Activated T-helper 2 cell treated with anti-CD3 and anti-CD28 coated beads, Interferon-gamma antibody, Interleukin-2, Interleukin-4, amounts not matched to agents 10 μg/mL and 5 μg/mL and 100 μg/mL, durations not matched to agents 14 hours and 24 hours and 36 hours (primary cell): ENCODE measurements at regions not wholly inside any gene's neighbourhood (a gene's known extent, or its start where the extent isn't known, plus 50 kb on each side); places are given as distances from the start of the nearest gene placed in this dataset.

Experiments
- DNase-seq: peaks from one replicate; pipeline ENCODE4 v3.0.0; 2021; ENCODE audit warnings: low spot score
- H3K27ac Mint-ChIP-seq: one replicate; pipeline ENCODE4 v1.8.0; 2021; ENCODE audit warnings: mixed read lengths
- H3K27me3 Mint-ChIP-seq: one replicate; pipeline ENCODE4 v1.8.0; 2021; ENCODE audit warnings: low read depth, mixed read lengths
- H3K36me3 Mint-ChIP-seq: one replicate; pipeline ENCODE4 v1.8.0; 2021; ENCODE audit warnings: low read depth, mixed read lengths
- H3K4me1 Mint-ChIP-seq: one replicate; pipeline ENCODE4 v1.8.0; 2021; ENCODE audit warnings: low read depth, mixed read lengths
- H3K4me3 Mint-ChIP-seq: one replicate; pipeline ENCODE4 v1.8.0; 2021; ENCODE audit warnings: low read depth, mild to moderate bottlenecking, moderate library complexity, mixed read lengths
- H3K9me3 Mint-ChIP-seq: one replicate; pipeline ENCODE4 v1.8.0; 2021; ENCODE audit warnings: mixed read lengths
- intact Hi-C: fragments of 100-400 bp; cut with micrococcal nuclease; formaldehyde crosslinking; loops from one replicate; pipeline ENCODE4 v1.15.1; 2023

- H3K36me3 Mint-ChIP-seq, result no peaks in the 10 kb centered on the region
- H3K27ac Mint-ChIP-seq, result no peak overlapping the region
These were observed 263.9 kb downstream of the ICE1 start for GRCh38 chr5:5686356-5686755.

GRCh38 chr5:5685737-5686136 lies 263.3 kb downstream of the ICE1 start:
- intact Hi-C loops, result no loop called here
- no peaks in the 10 kb centered on the region for H3K4me1 Mint-ChIP-seq
- DNase-seq, result no peak
- H3K36me3 Mint-ChIP-seq, result no peaks in the 10 kb centered on the region
- no peaks in the 10 kb centered on the region for H3K9me3 Mint-ChIP-seq
- H3K27me3 Mint-ChIP-seq, result no peaks in the 10 kb centered on the region
- no peak overlapping the region for H3K4me3 Mint-ChIP-seq
- no peak overlapping the region for H3K27ac Mint-ChIP-seq

More at GRCh38 chr5:5686356-5686755, 263.9 kb downstream of the ICE1 start:
- intact Hi-C loops, result no loop called here
- Mint-ChIP-seq H3K4me3 (no peak overlapping the region), H3K9me3 (no peaks in the 10 kb centered on the region), H3K4me1 (no peaks in the 10 kb centered on the region), H3K27me3 (no peaks in the 10 kb centered on the region)
- no peak for DNase-seq

DNA sequence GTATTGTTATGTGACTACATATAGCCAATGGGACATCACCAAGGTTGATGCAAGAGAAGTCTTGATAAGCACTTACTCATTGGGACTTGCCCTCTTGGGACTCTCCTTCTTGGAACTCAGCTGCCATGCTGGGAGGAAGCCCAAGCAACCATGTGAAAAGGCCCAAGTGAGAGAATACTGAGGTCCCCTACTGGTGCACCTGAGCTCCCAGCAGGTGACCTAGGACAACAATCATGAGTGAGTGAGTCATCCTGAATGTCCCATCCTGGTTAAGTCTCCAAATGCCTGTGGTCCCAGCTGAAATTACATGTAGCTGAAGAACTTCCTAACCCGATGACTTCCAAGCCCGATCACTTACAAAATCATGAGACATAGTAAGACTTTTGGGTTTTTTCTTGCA lies 260.7 kb downstream of the ICE1 start:
- H3K4me1 Mint-ChIP-seq, result no peaks in the 10 kb centered on the region
- no peaks in the 10 kb centered on the region for H3K27me3 Mint-ChIP-seq
- H3K4me3 Mint-ChIP-seq, result no peak overlapping the region
- H3K27ac Mint-ChIP-seq, result no peak overlapping the region
- intact Hi-C loops, result no loop called here
- H3K36me3 Mint-ChIP-seq, result no peaks in the 10 kb centered on the region
- H3K9me3 Mint-ChIP-seq, result no peaks in the 10 kb centered on the region
- no peak for DNase-seq

GRCh38 chr5:5678909-5679308 lies 256.4 kb downstream of the ICE1 start:
- Mint-ChIP-seq H3K27me3 (no peaks in the 10 kb centered on the region), H3K9me3 (no peaks in the 10 kb centered on the region), H3K36me3 (no peaks in the 10 kb centered on the region), H3K4me3 (no peak overlapping the region), H3K27ac (no peak overlapping the region), H3K4me1 (no peaks in the 10 kb centered on the region)
- DNase-seq, result no peak
- intact Hi-C loops, result loop anchor here (10.0 kb wide), 1 partner anchor 184 kb away; no protein-coding TSS in a partner anchor

DNA sequence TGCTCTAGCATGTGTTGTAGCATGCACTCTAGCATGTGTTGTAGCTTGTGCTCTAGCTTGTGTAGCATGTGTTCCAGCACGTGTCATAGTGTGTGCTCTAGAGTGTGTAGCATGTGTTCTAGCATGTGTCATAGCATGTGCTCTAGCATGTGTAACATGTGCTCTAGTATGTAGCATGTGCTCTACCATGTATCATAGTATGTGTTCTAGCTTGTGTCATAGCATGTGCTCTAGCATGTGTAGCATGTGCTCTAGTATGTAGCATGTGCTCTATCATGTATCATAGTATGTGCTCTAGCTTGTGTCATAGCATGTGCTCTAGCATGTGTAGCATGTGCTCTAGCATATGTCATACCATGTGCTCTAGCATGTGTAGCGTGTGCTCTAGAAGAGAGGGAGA lies 255.3 kb downstream of the ICE1 start:
- H3K9me3 Mint-ChIP-seq, result no peaks in the 10 kb centered on the region
- H3K4me1 Mint-ChIP-seq, result no peaks in the 10 kb centered on the region
- no peak overlapping the region for H3K4me3 Mint-ChIP-seq
- H3K27me3 Mint-ChIP-seq, result no peaks in the 10 kb centered on the region
- no peak for DNase-seq
- no peak overlapping the region for H3K27ac Mint-ChIP-seq
- no peaks in the 10 kb centered on the region for H3K36me3 Mint-ChIP-seq
- intact Hi-C loops, result loop anchor here (10.0 kb wide), 1 partner anchor 183 kb away; no protein-coding TSS in a partner anchor

GRCh38 chr5:5676218-5676617 lies 253.7 kb downstream of the ICE1 start:
- no peaks in the 10 kb centered on the region for H3K36me3 Mint-ChIP-seq
- H3K4me3 Mint-ChIP-seq, result no peak overlapping the region
- no peak overlapping the region for H3K27ac Mint-ChIP-seq
- no peaks in the 10 kb centered on the region for H3K27me3 Mint-ChIP-seq
- H3K9me3 Mint-ChIP-seq, result no peaks in the 10 kb centered on the region
- DNase-seq, result no peak
- no peaks in the 10 kb centered on the region for H3K4me1 Mint-ChIP-seq
- intact Hi-C loops, result loop anchor here (10.0 kb wide), 1 partner anchor 181 kb away; no protein-coding TSS in a partner anchor

- H3K9me3 Mint-ChIP-seq, result no peaks in the 10 kb centered on the region
- H3K27me3 Mint-ChIP-seq, result no peaks in the 10 kb centered on the region
- no peak for DNase-seq
- intact Hi-C loops, result loop anchor here (10.0 kb wide), 1 partner anchor 181 kb away; no protein-coding TSS in a partner anchor
- H3K27ac Mint-ChIP-seq, result no peak overlapping the region
- no peak overlapping the region for H3K4me3 Mint-ChIP-seq
- H3K4me1 Mint-ChIP-seq, result no peaks in the 10 kb centered on the region
- no peaks in the 10 kb centered on the region for H3K36me3 Mint-ChIP-seq
These were observed 253.0 kb downstream of the ICE1 start for GRCh38 chr5:5675511-5675910.

- intact Hi-C loops, result loop anchor here (10.0 kb wide), 1 partner anchor 177 kb away; no protein-coding TSS in a partner anchor
- Mint-ChIP-seq H3K27me3 (no peaks in the 10 kb centered on the region), H3K36me3 (no peaks in the 10 kb centered on the region), H3K27ac (no peak overlapping the region), H3K9me3 (no peaks in the 10 kb centered on the region), H3K4me3 (no peak overlapping the region), H3K4me1 (no peaks in the 10 kb centered on the region)
- DNase-seq, result no peak
These were observed 249.3 kb downstream of the ICE1 start for GRCh38 chr5:5671823-5672222.

- H3K27me3 Mint-ChIP-seq, result no peaks in the 10 kb centered on the region
- H3K36me3 Mint-ChIP-seq, result no peaks in the 10 kb centered on the region
- H3K4me3 Mint-ChIP-seq, result no peak overlapping the region
- intact Hi-C loops, result no loop called here
- DNase-seq, result no peak
- no peak overlapping the region for H3K27ac Mint-ChIP-seq
- H3K9me3 Mint-ChIP-seq, result no peaks in the 10 kb centered on the region
- H3K4me1 Mint-ChIP-seq, result no peaks in the 10 kb centered on the region
These were observed 244.7 kb downstream of the ICE1 start for GRCh38 chr5:5667136-5667554.

GRCh38 chr5:5666369-5666768 lies 243.9 kb downstream of the ICE1 start:
- H3K9me3 Mint-ChIP-seq, result no peaks in the 10 kb centered on the region
- no peaks in the 10 kb centered on the region for H3K27me3 Mint-ChIP-seq
- no peak overlapping the region for H3K27ac Mint-ChIP-seq

DNA sequence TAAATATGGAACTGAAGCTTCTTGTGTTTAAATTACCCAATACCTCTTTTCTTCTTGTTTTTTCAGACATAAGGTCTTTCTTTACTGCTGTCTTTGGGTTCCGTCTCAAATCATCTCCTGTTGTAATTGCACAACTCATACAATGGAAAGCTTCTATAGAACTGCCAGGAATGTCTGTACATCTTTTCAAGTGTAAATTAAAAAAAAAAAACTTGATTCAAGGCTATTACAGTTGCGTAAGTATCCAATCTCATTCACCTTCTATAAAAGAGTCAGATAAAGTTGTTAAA lies 243.5 kb downstream of the ICE1 start:
- H3K4me1 Mint-ChIP-seq, result no peaks in the 10 kb centered on the region
- H3K9me3 Mint-ChIP-seq, result no peaks in the 10 kb centered on the region
- no peaks in the 10 kb centered on the region for H3K36me3 Mint-ChIP-seq
- H3K27me3 Mint-ChIP-seq, result no peaks in the 10 kb centered on the region
- DNase-seq, result no peak
- H3K27ac Mint-ChIP-seq, result no peak overlapping the region
- intact Hi-C loops, result no loop called here
- H3K4me3 Mint-ChIP-seq, result no peak overlapping the region

More at GRCh38 chr5:5666369-5666768, 243.9 kb downstream of the ICE1 start:
- no peaks in the 10 kb centered on the region for H3K4me1 Mint-ChIP-seq
- intact Hi-C loops, result no loop called here
- no peak for DNase-seq
- H3K36me3 Mint-ChIP-seq, result no peaks in the 10 kb centered on the region
- no peak overlapping the region for H3K4me3 Mint-ChIP-seq

- Mint-ChIP-seq H3K36me3 (no peaks in the 10 kb centered on the region), H3K27me3 (no peaks in the 10 kb centered on the region), H3K4me3 (no peak overlapping the region), H3K4me1 (no peaks in the 10 kb centered on the region), H3K9me3 (no peaks in the 10 kb centered on the region), H3K27ac (no peak overlapping the region)
- no peak for DNase-seq
- intact Hi-C loops, result no loop called here
These were observed 243.0 kb downstream of the ICE1 start for GRCh38 chr5:5665225-5666075.

DNA sequence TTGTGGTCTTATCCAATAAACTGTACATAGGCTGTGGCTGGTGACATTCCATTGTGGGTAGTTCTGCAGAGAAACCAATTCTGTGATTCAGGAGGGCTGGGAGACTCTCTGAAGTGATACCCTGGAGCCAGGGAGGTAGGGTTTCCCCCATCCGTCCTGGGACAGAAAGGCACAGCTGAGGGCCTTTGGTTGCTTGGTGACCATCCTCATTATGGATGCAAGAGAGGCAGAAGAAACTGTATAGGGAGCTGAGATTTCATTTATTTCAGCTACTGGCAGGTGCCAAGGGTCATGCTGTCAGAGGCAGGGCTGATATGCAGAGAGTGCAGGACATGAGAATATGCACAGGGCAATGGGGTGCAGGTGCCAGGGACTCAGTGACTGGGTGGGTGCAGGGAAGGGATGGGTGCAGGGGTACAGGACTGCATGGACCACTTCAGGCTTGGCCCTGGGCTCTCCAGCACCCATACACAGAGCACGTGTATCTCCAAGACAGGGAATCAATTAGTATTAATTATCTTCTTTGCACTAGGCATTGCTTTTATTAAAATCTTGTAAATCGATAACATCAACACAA lies 236.5 kb downstream of the ICE1 start:
- Mint-ChIP-seq H3K4me3 (no peak overlapping the region), H3K27me3 (no peaks in the 10 kb centered on the region), H3K9me3 (no peaks in the 10 kb centered on the region), H3K4me1 (no peaks in the 10 kb centered on the region), H3K27ac (no peak overlapping the region), H3K36me3 (no peaks in the 10 kb centered on the region)
- DNase-seq, result no peak
- intact Hi-C loops, result no loop called here
